Glomerular visceral epithelial cell (primary cell): ENCODE measurements at regions not wholly inside any gene's neighbourhood (a gene's known extent, or its start where the extent isn't known, plus 50 kb on each side); places are given as distances from the start of the nearest gene placed in this dataset.

Experiments
- DNase-seq: peaks from one replicate; pipeline ENCODE4 v3.0.0-alpha.2; 2016; ENCODE audit errors: extremely low spot score

DNA sequence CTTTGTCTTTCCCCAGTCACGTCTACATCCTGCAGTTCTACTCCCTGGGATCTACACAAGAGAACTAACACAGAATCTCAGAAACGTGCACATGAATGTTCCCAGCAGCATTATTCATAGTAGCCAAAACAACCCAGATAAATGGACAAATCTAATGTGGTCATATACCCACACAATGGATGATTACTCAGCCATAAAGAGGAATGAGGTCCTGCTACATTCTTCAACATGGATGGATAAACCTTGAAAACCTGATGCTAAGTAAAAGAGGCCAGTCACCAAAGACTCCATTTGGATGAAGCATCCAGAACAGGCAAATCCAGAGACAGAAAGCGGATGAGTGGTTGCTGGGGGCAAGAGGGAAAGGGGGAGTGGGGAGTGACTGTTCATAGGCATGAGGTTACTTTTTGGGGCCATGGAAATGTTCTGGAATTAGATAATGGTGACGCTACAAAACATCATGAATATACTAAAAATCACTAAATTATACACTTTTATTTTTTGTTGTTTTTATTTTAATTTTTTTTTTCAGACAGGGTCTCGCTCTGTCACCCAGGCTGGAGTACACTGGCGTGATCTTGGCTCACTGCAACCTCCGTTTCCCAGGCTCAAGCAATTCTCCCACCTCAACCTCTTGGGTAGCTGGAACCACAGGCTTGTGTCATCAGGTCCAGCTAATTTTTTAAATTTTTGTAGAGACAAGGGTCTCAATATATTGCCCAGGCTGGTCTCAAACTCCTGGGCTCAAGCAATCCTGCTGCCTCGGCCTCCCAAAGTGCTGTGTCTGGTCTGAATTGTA is 50.8 kb upstream of the DSN1 start:
- DNase-seq = peak; percentile 70

DNA sequence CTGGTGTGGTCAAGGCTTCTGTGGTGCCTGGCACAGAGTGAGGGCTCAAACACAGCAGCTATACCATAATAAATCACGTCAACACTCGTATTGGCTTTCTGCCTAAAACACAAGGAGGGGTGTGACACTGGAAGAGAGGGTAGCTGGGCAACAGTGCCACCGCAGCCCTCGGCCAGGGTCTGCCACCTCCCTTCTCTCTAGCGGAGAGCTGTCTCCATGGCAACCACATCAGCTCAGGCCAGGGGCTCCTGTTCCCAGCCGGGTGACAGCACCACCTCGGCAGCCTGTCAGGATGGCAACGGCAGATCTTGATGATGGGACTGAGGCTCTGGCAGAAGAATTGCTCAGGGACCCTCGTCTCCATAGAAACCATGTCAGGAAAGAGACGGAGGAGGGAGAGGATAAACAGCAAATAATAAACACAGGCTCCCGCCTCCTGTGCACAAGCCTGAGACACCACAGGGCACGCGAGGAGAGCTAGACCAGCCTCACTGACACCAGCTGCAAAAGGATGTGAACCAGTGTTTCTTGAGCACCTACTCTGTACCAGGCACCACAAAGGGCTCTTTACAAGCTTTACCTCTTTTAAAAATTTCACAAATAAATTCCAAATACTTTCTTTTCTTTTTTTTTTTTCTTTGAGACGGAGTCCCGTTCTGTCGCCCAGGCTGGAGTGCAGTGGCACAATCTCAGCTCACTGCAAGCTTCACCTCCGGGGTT is 50.4 kb upstream of the TLDC2 start:
- DNase-seq = no peak
